ENCODE measurements at regions not wholly inside any gene's neighbourhood (a gene's known extent, or its start where the extent isn't known, plus 50 kb on each side); places are given as distances from the start of the nearest gene placed in this dataset.

DNA sequence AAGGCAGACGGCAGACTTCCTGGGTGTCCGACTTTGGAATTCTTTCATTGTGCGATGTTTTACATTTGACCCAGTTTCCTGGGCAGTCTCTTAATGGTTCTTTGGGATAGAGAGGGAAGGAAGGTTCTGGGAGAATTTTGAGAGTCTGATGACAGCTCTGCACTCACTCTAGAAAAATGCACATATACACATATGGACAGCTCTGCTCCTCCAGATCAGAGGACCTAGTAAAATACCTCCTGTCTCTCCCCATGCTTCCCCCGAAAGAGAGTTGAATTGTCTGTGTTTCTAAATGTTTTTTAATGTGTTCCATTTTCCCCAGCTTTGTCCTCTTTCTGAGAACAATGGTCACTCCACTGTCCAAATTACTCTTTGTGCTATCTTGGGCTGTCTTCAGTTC is 102.0 kb upstream of the CXCR4 start:
- ATAC-seq (no peak), FAIRE-seq (no peak), DNase-seq (ENCODE audit: extremely low read depth in 1 of 4, low spot score in 3 of 4) (no peak)
- Histone ChIP-seq H2AFZ (ENCODE audit: low read depth, low read length) (no peak overlapping the region), H3K4me2 (ENCODE audit: insufficient read depth, low read length) (no peak overlapping the region), H3K9me3 (replicated peaks; ENCODE audit: control insufficient read depth, insufficient read depth, low read depth, low read length) (no peaks in the 10 kb centered on the region), H4K20me1 (replicated peaks; ENCODE audit: control insufficient read depth, insufficient read depth, low read length) (no peaks in the 10 kb centered on the region), H3K9me1 (ENCODE audit: control insufficient read depth, insufficient read depth, low read length) (no peaks in the 10 kb centered on the region), H3K4me1 (replicated peaks in 1 of 2; ENCODE audit: control insufficient read depth in 2 of 2, insufficient read depth in 2 of 2, low read length in 2 of 2) (no peaks in the 10 kb centered on the region), H3K27ac (ENCODE audit: extremely low read depth, low read depth, low read length) (no peak overlapping the region), H3K27me3 (ENCODE audit: control insufficient read depth in 2 of 2, insufficient read depth in 2 of 2, low read length in 2 of 2) (no peaks in the 10 kb centered on the region; a peak in 1 of 5 replicates), H3K36me3 (ENCODE audit: control insufficient read depth, insufficient read depth, low read length) (no peaks in the 10 kb centered on the region), H3K79me2 (ENCODE audit: control insufficient read depth, insufficient read depth, low read length) (no peaks in the 10 kb centered on the region), H3K9ac (ENCODE audit: insufficient read depth in 1 of 2, low read depth in 2 of 2, low read length in 2 of 2) (no peak overlapping the region), H3K4me3 (no peak overlapping the region)
- CTCF ChIA-PET (ENCODE audit: low intra/inter-chr PET ratio), result no interaction called here
- in situ Hi-C loops (cut with MboI), result no loop called here
- TF ChIP-seq, protein P1, sequence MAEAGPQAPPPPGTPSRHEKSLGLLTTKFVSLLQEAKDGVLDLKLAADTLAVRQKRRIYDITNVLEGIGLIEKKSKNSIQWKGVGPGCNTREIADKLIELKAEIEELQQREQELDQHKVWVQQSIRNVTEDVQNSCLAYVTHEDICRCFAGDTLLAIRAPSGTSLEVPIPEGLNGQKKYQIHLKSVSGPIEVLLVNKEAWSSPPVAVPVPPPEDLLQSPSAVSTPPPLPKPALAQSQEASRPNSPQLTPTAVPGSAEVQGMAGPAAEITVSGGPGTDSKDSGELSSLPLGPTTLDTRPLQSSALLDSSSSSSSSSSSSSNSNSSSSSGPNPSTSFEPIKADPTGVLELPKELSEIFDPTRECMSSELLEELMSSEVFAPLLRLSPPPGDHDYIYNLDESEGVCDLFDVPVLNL (CRISPR knock-in tag; IDR thresholded peaks at IDR 0.05; ENCODE audit: low read depth), result no peak
- no peak for TF ChIP-seq MYBL2 (IDR thresholded peaks at IDR 0.05; ENCODE audit: low read depth)
- no peak for TF ChIP-seq MYBL2 (CRISPR knock-in tag; IDR thresholded peaks at IDR 0.05; ENCODE audit: borderline replicate concordance)
- TF ChIP-seq SRSF9 (IDR thresholded peaks at IDR 0.05; ENCODE audit: borderline replicate concordance, low read depth, low read length), result no peak
- TF ChIP-seq FOXJ3 (CRISPR knock-in tag; IDR thresholded peaks at IDR 0.05), result no peak
- no peak for TF ChIP-seq DDX20 (tag; IDR thresholded peaks at IDR 0.05; ENCODE audit: low read depth)
- TF ChIP-seq JUND (IDR thresholded peaks at IDR 0.05; ENCODE audit: borderline replicate concordance, low read depth, low read length), result no peak
- TF ChIP-seq JUND (tag; IDR thresholded peaks at IDR 0.05; ENCODE audit: borderline replicate concordance, low read depth, low read length), result no peak
- TF ChIP-seq GTF2A2 (tag; IDR thresholded peaks at IDR 0.05), result no peak
- no peak for TF ChIP-seq CHCHD3 (CRISPR knock-in tag; IDR thresholded peaks at IDR 0.05)
- TF ChIP-seq, protein P2, sequence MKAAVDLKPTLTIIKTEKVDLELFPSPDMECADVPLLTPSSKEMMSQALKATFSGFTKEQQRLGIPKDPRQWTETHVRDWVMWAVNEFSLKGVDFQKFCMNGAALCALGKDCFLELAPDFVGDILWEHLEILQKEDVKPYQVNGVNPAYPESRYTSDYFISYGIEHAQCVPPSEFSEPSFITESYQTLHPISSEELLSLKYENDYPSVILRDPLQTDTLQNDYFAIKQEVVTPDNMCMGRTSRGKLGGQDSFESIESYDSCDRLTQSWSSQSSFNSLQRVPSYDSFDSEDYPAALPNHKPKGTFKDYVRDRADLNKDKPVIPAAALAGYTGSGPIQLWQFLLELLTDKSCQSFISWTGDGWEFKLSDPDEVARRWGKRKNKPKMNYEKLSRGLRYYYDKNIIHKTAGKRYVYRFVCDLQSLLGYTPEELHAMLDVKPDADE (conservative IDR thresholded peaks at IDR 0.05; ENCODE audit: control insufficient read depth, low read depth, low read length), result no peak
- no peak for TF ChIP-seq SMARCB1 (IDR thresholded peaks at IDR 0.05; ENCODE audit: insufficient read length, low read depth)
- no peak for TF ChIP-seq TEAD2 (tag; IDR thresholded peaks at IDR 0.05)
- TF ChIP-seq, protein P3, sequence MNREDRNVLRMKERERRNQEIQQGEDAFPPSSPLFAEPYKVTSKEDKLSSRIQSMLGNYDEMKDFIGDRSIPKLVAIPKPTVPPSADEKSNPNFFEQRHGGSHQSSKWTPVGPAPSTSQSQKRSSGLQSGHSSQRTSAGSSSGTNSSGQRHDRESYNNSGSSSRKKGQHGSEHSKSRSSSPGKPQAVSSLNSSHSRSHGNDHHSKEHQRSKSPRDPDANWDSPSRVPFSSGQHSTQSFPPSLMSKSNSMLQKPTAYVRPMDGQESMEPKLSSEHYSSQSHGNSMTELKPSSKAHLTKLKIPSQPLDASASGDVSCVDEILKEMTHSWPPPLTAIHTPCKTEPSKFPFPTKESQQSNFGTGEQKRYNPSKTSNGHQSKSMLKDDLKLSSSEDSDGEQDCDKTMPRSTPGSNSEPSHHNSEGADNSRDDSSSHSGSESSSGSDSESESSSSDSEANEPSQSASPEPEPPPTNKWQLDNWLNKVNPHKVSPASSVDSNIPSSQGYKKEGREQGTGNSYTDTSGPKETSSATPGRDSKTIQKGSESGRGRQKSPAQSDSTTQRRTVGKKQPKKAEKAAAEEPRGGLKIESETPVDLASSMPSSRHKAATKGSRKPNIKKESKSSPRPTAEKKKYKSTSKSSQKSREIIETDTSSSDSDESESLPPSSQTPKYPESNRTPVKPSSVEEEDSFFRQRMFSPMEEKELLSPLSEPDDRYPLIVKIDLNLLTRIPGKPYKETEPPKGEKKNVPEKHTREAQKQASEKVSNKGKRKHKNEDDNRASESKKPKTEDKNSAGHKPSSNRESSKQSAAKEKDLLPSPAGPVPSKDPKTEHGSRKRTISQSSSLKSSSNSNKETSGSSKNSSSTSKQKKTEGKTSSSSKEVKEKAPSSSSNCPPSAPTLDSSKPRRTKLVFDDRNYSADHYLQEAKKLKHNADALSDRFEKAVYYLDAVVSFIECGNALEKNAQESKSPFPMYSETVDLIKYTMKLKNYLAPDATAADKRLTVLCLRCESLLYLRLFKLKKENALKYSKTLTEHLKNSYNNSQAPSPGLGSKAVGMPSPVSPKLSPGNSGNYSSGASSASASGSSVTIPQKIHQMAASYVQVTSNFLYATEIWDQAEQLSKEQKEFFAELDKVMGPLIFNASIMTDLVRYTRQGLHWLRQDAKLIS (CRISPR knock-in tag; IDR thresholded peaks at IDR 0.05), result no peak
- no peak for TF ChIP-seq ZSCAN29 (IDR thresholded peaks at IDR 0.05)
- 0% methylated on average over 4 of the region's 4 CpGs for WGBS (ENCODE audit: insufficient coverage, low coverage, missing lambda C conversion rate)
- POLR2A ChIA-PET, result interaction anchor here (0.6 kb wide), 2 partner anchors 19 to 1272 kb away, joined by 3 read pairs; no protein-coding TSS in a partner anchor
- intact Hi-C loops (cut with micrococcal nuclease), result no loop called here
- BruUV-seq (replicated peaks), result no TSS peak
